ENCODE measurements at regions not wholly inside any gene's neighbourhood (a gene's known extent, or its start where the extent isn't known, plus 50 kb on each side); places are given as distances from the start of the nearest gene placed in this dataset.

DNA sequence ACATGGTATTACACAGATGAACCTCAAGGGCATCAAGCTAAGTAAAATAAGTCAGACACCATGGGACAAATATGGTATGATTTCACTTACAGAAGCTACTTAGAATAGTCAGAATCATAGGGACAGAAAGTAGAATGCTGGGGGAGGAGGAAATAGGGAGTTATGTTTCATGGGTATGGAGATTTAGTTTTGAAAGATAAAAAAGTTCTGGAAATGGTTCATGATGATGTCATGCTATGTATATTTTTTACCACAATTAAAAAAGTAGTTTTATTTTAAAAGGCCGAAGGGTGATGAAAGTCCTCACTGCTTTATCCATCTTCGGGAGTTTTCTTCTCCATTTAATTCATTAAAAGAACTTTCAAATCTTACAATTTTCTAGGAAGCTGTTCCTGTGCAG lies 181.9 kb downstream of the CALCRL start:
- TF ChIP-seq SUZ12 (IDR thresholded peaks at IDR 0.05; ENCODE audit: extremely low read depth, insufficient read depth, insufficient read length) (no peak), ZNF274 (IDR thresholded peaks at IDR 0.05; ENCODE audit: low read depth, low read length) (no peak), YY1 (IDR thresholded peaks at IDR 0.05; ENCODE audit: insufficient read depth, insufficient read length) (no peak)

All from NT2/D1 (cell line).